Stimulated activated CD4-positive, alpha-beta T cell treated with anti-CD3 and anti-CD28 coated beads, Interleukin-4, amount 100 ng/mL, for 48 hours (primary cell): ENCODE measurements at regions not wholly inside any gene's neighbourhood (a gene's known extent, or its start where the extent isn't known, plus 50 kb on each side); places are given as distances from the start of the nearest gene placed in this dataset.

Experiments
- DNase-seq, 2 donors: peaks; one replicate each; pipeline ENCODE4 v3.0.0-alpha.2; 2020; ENCODE audit warnings: low read depth in 2 of 2

- no peak for DNase-seq
These were observed 159.4 kb upstream of the NR3C1 start for GRCh38 chr5:143562935-143563334.

- no peak for DNase-seq
These were observed 157.7 kb upstream of the NR3C1 start for GRCh38 chr5:143561219-143561618.

- DNase-seq, result no peak
These were observed 156.9 kb upstream of the NR3C1 start for GRCh38 chr5:143560378-143560777.

GRCh38 chr5:143559586-143560109 lies 156.2 kb upstream of the NR3C1 start:
- no peak for DNase-seq

- no peak for DNase-seq
These were observed 154.6 kb upstream of the NR3C1 start for GRCh38 chr5:143558048-143558447.

- DNase-seq, result no peak
These were observed 153.8 kb upstream of the NR3C1 start for GRCh38 chr5:143557061-143557818.

GRCh38 chr5:143554918-143555477 lies 151.5 kb upstream of the NR3C1 start:
- no peak for DNase-seq

- no peak for DNase-seq
These were observed 150.8 kb upstream of the NR3C1 start for GRCh38 chr5:143554187-143554717.

GRCh38 chr5:143552680-143553079 lies 149.2 kb upstream of the NR3C1 start:
- DNase-seq, result no peak

- DNase-seq, result no peak
These were observed 148.3 kb upstream of the NR3C1 start for GRCh38 chr5:143551820-143552251.

- no peak for DNase-seq
These were observed 147.6 kb upstream of the NR3C1 start for GRCh38 chr5:143550986-143551630.

- DNase-seq, result no peak
These were observed 143.9 kb upstream of the NR3C1 start for GRCh38 chr5:143547342-143547741.

- no peak for DNase-seq
These were observed 142.9 kb upstream of the NR3C1 start for GRCh38 chr5:143546394-143546793.

GRCh38 chr5:143544606-143545005 lies 141.1 kb upstream of the NR3C1 start:
- DNase-seq, result no peak

- DNase-seq, result no peak
These were observed 140.1 kb upstream of the NR3C1 start for GRCh38 chr5:143543358-143544255.

GRCh38 chr5:143542798-143543144 lies 139.3 kb upstream of the NR3C1 start:
- no peak for DNase-seq

GRCh38 chr5:143541943-143542797 lies 138.7 kb upstream of the NR3C1 start:
- DNase-seq, result no peak

- no peak for DNase-seq
These were observed 136.3 kb upstream of the NR3C1 start for GRCh38 chr5:143539742-143540141.

- no peak for DNase-seq
These were observed 133.6 kb upstream of the NR3C1 start for GRCh38 chr5:143537056-143537455.

GRCh38 chr5:143536364-143536763 lies 132.9 kb upstream of the NR3C1 start:
- no peak for DNase-seq

GRCh38 chr5:143534761-143535154 lies 131.3 kb upstream of the NR3C1 start:
- no peak for DNase-seq
